ENCODE measurements at regions not wholly inside any gene's neighbourhood (a gene's known extent, or its start where the extent isn't known, plus 50 kb on each side); places are given as distances from the start of the nearest gene placed in this dataset.

DNA sequence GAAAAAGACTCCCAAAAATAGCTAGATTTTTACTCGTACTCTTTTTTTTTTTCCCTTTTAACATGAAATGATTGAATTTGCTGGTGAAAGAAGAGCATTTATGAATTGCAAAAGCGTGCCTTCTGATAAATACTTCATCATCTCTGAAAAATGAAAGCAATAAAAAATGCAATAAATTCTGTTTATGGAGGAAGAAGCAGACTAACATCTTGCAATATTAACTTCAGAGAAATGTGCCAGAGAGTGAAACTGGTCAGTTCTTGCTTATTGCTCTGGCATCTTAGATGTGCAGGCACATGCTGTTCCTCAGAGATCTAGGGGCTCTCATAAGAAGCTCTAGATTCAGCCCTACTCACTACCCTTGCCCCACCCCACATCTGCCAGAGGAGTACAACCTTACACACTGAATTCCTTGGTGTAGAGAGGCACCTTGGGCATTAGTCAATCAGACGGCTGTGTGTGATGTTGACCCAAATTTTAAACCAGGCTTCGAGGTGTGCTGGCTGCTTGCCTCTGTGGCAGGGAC, 891.1 kb upstream of the GHITM start:
- DNase-seq (ENCODE audit: extremely low spot score in 2 of 2), result no peak
- H3K27ac ChIP-seq, result no peak overlapping the region
- no peak overlapping the region for H3K4me3 ChIP-seq
- no peaks in the 10 kb centered on the region for H3K27me3 ChIP-seq
- H3K36me3 ChIP-seq, result no peaks in the 10 kb centered on the region
- intact Hi-C loops (cut with DNase I), result no loop called here
- H3K4me1 ChIP-seq, result no peaks in the 10 kb centered on the region
- TF ChIP-seq POLR2A (IDR thresholded peaks at IDR 0.05) (no peak), POLR2AphosphoS5 (IDR thresholded peaks at IDR 0.05; ENCODE audit: insufficient read depth in 1 of 2, low read depth in 1 of 2) (no peak)
- peaks cover 1% of the 10 kb centered on the region for H3K9me3 ChIP-seq

DNA sequence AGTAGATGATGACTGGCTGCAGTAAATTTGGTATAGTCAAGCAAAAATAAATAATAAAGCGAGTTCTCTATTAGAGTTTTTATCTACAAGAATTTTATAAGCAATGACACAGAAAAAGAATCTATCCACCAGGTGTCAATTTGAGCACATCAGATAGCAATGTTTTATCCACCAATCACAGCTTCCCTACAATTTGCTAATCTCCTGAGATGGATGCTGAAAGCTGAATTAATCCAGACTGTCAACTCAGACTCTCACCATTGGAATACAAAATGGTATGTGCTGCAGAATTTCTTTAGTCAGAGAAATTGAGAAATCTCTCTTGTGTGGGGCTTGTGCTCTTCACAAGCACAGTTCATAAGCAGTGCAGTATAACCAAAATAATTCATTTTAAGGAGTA, 888.9 kb upstream of the GHITM start:
- H3K9me3 ChIP-seq, result peaks cover 2% of the 10 kb centered on the region
- no peaks in the 10 kb centered on the region for H3K4me1 ChIP-seq
- H3K27ac ChIP-seq, result no peak overlapping the region
- H3K4me3 ChIP-seq, result no peak overlapping the region
- TF ChIP-seq POLR2A (IDR thresholded peaks at IDR 0.05) (no peak), POLR2AphosphoS5 (IDR thresholded peaks at IDR 0.05; ENCODE audit: insufficient read depth in 1 of 2, low read depth in 1 of 2) (no peak)
- TF ChIP-seq, protein P1, sequence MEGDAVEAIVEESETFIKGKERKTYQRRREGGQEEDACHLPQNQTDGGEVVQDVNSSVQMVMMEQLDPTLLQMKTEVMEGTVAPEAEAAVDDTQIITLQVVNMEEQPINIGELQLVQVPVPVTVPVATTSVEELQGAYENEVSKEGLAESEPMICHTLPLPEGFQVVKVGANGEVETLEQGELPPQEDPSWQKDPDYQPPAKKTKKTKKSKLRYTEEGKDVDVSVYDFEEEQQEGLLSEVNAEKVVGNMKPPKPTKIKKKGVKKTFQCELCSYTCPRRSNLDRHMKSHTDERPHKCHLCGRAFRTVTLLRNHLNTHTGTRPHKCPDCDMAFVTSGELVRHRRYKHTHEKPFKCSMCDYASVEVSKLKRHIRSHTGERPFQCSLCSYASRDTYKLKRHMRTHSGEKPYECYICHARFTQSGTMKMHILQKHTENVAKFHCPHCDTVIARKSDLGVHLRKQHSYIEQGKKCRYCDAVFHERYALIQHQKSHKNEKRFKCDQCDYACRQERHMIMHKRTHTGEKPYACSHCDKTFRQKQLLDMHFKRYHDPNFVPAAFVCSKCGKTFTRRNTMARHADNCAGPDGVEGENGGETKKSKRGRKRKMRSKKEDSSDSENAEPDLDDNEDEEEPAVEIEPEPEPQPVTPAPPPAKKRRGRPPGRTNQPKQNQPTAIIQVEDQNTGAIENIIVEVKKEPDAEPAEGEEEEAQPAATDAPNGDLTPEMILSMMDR (IDR thresholded peaks at IDR 0.05), result no peak
- no peaks in the 10 kb centered on the region for H3K36me3 ChIP-seq
- no peaks in the 10 kb centered on the region for H3K27me3 ChIP-seq
- intact Hi-C loops (cut with DNase I), result no loop called here
- no peak for DNase-seq (ENCODE audit: extremely low spot score in 2 of 2)

DNA sequence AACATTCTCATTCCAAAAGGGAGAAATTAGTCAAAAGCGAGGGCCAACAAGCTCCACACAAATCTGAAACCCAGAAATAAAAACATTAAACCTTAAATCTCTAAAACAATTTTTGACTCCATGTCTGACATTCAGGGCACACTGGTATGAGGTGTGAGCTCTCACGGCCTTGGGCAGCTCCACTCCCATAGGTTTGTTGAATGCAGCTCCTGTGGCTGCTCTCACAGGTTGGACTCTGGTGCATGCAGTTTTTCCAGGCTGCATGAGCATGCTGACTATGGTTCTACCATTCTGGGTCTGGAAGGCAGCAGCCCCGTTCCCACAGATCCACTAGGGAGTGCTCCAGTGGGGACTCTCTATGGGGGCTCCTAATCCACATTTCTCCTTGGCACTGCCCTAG, 887.1 kb upstream of the GHITM start:
- no peak for DNase-seq (ENCODE audit: extremely low spot score in 2 of 2)
- Histone ChIP-seq H3K4me1 (no peaks in the 10 kb centered on the region), H3K4me3 (no peak overlapping the region), H3K9me3 (peaks cover 2% of the 10 kb centered on the region), H3K27ac (no peak overlapping the region), H3K36me3 (no peaks in the 10 kb centered on the region), H3K27me3 (no peaks in the 10 kb centered on the region)
- intact Hi-C loops (cut with DNase I), result no loop called here
- TF ChIP-seq POLR2A (IDR thresholded peaks at IDR 0.05) (no peak), POLR2AphosphoS5 (IDR thresholded peaks at IDR 0.05; ENCODE audit: insufficient read depth in 1 of 2, low read depth in 1 of 2) (no peak)
- TF ChIP-seq, protein P1 (IDR thresholded peaks at IDR 0.05), result no peak

DNA sequence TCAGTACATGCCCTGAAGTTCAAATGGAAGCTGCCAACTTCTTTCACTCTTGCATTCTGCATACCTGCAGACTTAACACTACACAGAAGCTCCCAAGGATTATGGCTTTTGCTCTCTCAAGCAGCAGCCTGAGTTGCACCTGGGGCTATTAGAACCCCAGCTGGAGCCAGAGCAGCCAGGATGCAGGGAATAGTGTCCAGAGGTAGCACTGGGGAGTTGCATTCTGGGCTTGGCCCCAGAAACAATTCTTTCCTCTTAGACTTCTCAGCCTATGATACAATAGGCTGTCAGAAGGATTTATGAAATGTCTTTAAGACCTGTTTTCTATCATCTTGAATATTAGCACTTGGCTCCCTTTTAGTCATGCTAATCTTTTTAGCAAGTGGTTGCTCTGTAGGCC, 886.7 kb upstream of the GHITM start:
- Histone ChIP-seq H3K4me1 (no peaks in the 10 kb centered on the region), H3K9me3 (peaks cover 2% of the 10 kb centered on the region), H3K27me3 (no peaks in the 10 kb centered on the region), H3K4me3 (no peak overlapping the region), H3K36me3 (no peaks in the 10 kb centered on the region), H3K27ac (no peak overlapping the region)
- TF ChIP-seq POLR2A (IDR thresholded peaks at IDR 0.05) (no peak), POLR2AphosphoS5 (IDR thresholded peaks at IDR 0.05; ENCODE audit: insufficient read depth in 1 of 2, low read depth in 1 of 2) (no peak)
- TF ChIP-seq, protein P1 (IDR thresholded peaks at IDR 0.05), result no peak
- intact Hi-C loops (cut with DNase I), result no loop called here
- DNase-seq (ENCODE audit: extremely low spot score in 2 of 2), result no peak

DNA sequence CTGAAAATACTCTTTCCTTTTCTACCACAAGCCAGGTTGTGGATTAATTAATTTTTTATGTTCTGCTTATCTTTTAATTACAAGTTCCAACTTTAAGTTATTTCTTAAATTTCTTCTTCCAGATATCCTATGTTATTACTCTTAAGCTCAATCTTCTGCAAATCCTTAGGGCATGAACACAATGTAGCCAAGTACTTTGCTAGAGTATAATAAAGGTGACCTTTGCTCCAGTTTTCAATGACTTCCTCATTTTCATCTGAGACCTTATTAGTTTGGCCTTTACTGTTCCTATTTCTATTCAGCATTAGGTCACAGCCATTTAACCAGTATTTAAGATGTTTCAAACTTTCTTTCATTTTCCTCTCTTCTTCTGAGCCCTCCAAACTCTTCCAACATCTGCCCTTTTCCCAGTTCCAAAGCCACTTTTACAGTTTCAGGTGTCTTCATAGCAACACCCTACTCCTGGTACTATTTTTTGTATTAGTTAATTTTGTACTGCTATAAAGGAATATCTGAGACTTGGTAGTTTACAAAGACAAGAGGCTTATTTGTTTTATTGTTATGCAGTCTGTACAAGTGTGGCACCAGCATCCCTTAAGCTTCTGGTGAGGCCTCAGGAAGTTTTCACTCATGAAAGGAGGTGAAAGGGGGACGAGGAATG, 886.2 kb upstream of the GHITM start:
- Histone ChIP-seq H3K4me3 (no peak overlapping the region), H3K36me3 (no peaks in the 10 kb centered on the region), H3K4me1 (no peaks in the 10 kb centered on the region), H3K27me3 (no peaks in the 10 kb centered on the region), H3K9me3 (peaks cover 2% of the 10 kb centered on the region), H3K27ac (no peak overlapping the region)
- DNase-seq (ENCODE audit: extremely low spot score in 2 of 2), result no peak
- intact Hi-C loops (cut with DNase I), result no loop called here
- TF ChIP-seq, protein P1 (IDR thresholded peaks at IDR 0.05), result no peak
- no peak for TF ChIP-seq POLR2A (IDR thresholded peaks at IDR 0.05)
- TF ChIP-seq POLR2AphosphoS5 (IDR thresholded peaks at IDR 0.05; ENCODE audit: insufficient read depth in 1 of 2, low read depth in 1 of 2), result no peak

Measured in vagina (tissue), 2 donors.